Colonic mucosa (tissue), 4 donors: ENCODE measurements at regions not wholly inside any gene's neighbourhood (a gene's known extent, or its start where the extent isn't known, plus 50 kb on each side); places are given as distances from the start of the nearest gene placed in this dataset.
"Not testable (repeated sequence)": the region's sequence is repeated elsewhere in the genome, so short reads cannot be mapped to it uniquely, and the experiment has no call there.

Experiments
- DNase-seq: peaks from one replicate; pipeline ENCODE4 v3.0.0-alpha.2; 2020
- H3K27ac ChIP-seq: fragments of 200-600 bp; one replicate; pipeline ENCODE4 v1.8.0; 2021
- H3K27me3 ChIP-seq: fragments of 200-600 bp; one replicate; pipeline ENCODE4 v1.8.0; 2021
- H3K36me3 ChIP-seq: fragments of 200-600 bp; one replicate; pipeline ENCODE4 v1.8.0; 2021
- H3K4me1 ChIP-seq: fragments of 200-600 bp; one replicate; pipeline ENCODE4 v1.8.0; 2021; ENCODE audit warnings: mild to moderate bottlenecking
- H3K4me3 ChIP-seq: fragments of 200-600 bp; one replicate; pipeline ENCODE4 v1.8.0; 2021
- H3K9ac ChIP-seq, 2 donors: one replicate each; pipeline ENCODE4 v1.7.0; 2013; ENCODE audit warnings: control low read depth in 2 of 2, low read depth in 2 of 2, low read length in 2 of 2
- H3K9me3 ChIP-seq: fragments of 200-600 bp; one replicate; pipeline ENCODE4 v1.8.0; 2021
- intact Hi-C: fragments of 100-400 bp; cut with DNase I; formaldehyde crosslinking; loops from one replicate; pipeline ENCODE4 v1.14.1; 2022
- TF ChIP-seq, protein P1 (sequence below): fragments of 200-600 bp; IDR thresholded peaks from one replicate; pipeline ENCODE4 v1.8.0; 2022; ENCODE audit warnings: antibody characterized with exemption, mild to moderate bottlenecking
- donor health status: healthy.
- donor health status: DM: no; HTN: no; CAD: no.
- donor health status: DM: no; HTN: no; CAD: no.

- Histone ChIP-seq H3K4me3 (no peak overlapping the region), H3K4me1 (no peaks in the 10 kb centered on the region), H3K9me3 (no peaks in the 10 kb centered on the region), H3K36me3 (no peaks in the 10 kb centered on the region), H3K27me3 (no peaks in the 10 kb centered on the region), H3K27ac (no peak overlapping the region), H3K9ac (no peak overlapping the region)
- intact Hi-C loops = no loop called here
- DNase-seq = no peak
- TF ChIP-seq, protein P1, sequence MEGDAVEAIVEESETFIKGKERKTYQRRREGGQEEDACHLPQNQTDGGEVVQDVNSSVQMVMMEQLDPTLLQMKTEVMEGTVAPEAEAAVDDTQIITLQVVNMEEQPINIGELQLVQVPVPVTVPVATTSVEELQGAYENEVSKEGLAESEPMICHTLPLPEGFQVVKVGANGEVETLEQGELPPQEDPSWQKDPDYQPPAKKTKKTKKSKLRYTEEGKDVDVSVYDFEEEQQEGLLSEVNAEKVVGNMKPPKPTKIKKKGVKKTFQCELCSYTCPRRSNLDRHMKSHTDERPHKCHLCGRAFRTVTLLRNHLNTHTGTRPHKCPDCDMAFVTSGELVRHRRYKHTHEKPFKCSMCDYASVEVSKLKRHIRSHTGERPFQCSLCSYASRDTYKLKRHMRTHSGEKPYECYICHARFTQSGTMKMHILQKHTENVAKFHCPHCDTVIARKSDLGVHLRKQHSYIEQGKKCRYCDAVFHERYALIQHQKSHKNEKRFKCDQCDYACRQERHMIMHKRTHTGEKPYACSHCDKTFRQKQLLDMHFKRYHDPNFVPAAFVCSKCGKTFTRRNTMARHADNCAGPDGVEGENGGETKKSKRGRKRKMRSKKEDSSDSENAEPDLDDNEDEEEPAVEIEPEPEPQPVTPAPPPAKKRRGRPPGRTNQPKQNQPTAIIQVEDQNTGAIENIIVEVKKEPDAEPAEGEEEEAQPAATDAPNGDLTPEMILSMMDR = no peak
Observed at GRCh38 chr3:162390891-162391290, 894.3 kb downstream of the OTOL1 start.

DNA sequence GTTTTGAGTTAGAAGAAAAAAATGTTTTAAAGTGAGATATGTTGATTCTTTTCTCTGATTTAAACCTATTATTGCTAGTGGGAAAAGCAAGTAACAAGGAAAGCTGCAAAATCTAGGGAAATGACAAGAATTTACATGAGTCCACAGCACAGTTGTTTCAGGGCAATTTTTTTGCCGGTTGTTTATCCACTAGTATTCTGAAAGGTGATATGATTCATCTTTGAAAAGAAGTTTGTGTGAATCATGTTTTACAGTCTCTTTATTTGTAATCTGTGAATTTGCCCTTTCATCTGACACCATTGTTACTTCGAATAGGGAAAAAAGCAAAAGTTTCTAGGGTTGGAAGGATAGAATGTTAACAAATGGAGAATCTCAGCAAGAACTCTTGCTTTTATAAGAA lies 894.7 kb downstream of the OTOL1 start:
- Histone ChIP-seq H3K9me3 (no peaks in the 10 kb centered on the region), H3K4me3 (no peak overlapping the region), H3K36me3 (no peaks in the 10 kb centered on the region), H3K27ac (no peak overlapping the region), H3K27me3 (no peaks in the 10 kb centered on the region), H3K4me1 (no peaks in the 10 kb centered on the region), H3K9ac (no peak overlapping the region)
- DNase-seq = no peak
- intact Hi-C loops = no loop called here
- TF ChIP-seq, protein P1 = no peak

DNA sequence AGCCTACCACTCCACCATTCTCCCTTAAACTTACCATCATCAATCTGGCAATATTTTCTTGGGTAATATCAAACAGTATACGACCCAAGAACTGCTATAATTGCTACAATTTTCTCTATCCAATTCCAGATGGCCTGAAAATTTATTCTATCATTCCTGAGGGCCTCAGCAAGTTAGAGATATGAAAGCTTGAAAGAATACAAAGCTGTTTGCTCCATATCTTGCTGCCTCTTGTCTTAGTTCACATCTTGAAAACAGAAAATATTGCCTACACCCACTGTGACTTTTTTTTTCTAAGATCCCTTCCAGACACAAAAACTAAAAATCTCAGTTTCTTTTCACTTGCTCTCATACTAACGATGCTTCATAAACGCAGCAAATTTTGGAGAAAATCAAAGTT lies 898.9 kb downstream of the OTOL1 start:
- TF ChIP-seq, protein P1 = no peak
- no peak for DNase-seq
- no peak overlapping the region for H3K9ac ChIP-seq
- no peak overlapping the region for H3K27ac ChIP-seq
- H3K9me3 ChIP-seq = no peaks in the 10 kb centered on the region
- H3K4me1 ChIP-seq = no peaks in the 10 kb centered on the region
- H3K4me3 ChIP-seq = no peak overlapping the region
- intact Hi-C loops = no loop called here
- no peaks in the 10 kb centered on the region for H3K36me3 ChIP-seq
- no peaks in the 10 kb centered on the region for H3K27me3 ChIP-seq

GRCh38 chr3:162398554-162398953 lies 901.9 kb downstream of the OTOL1 start:
- Histone ChIP-seq H3K4me1 (no peaks in the 10 kb centered on the region), H3K27me3 (no peaks in the 10 kb centered on the region), H3K9ac (no peak overlapping the region), H3K36me3 (no peaks in the 10 kb centered on the region), H3K27ac (no peak overlapping the region), H3K4me3 (no peak overlapping the region), H3K9me3 (no peaks in the 10 kb centered on the region)
- DNase-seq = no peak
- TF ChIP-seq, protein P1 = no peak
- intact Hi-C loops = no loop called here

DNA sequence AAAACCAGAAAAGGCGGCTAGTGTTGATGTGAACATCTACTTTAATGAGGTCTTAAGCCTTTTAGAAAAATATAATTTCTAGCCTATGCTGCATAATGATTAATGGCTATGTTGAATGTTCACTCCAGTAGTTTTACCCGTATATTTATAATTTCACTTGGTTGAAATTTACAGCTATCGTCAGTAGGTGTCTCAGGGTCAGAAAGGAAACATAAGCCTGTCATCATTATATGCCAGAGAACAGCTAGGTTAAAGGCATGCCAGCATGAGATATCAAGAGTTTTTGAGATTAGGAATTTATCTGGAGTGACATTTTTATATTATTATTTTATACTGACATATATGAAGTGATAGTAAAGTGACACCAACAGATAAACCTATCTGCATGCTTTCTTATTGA lies 904.1 kb downstream of the OTOL1 start:
- H3K27ac ChIP-seq = no peak overlapping the region
- TF ChIP-seq, protein P1 = no peak
- no peaks in the 10 kb centered on the region for H3K4me1 ChIP-seq
- H3K27me3 ChIP-seq = no peaks in the 10 kb centered on the region
- no peaks in the 10 kb centered on the region for H3K36me3 ChIP-seq
- H3K4me3 ChIP-seq = no peak overlapping the region
- no peak for DNase-seq
- H3K9ac ChIP-seq = no peak overlapping the region
- intact Hi-C loops = no loop called here
- no peaks in the 10 kb centered on the region for H3K9me3 ChIP-seq

- intact Hi-C loops, DNase-seq, H3K27me3 ChIP-seq, H3K4me3 ChIP-seq, H3K4me1 ChIP-seq, H3K9me3 ChIP-seq, H3K36me3 ChIP-seq, H3K27ac ChIP-seq, H3K9ac ChIP-seq: not testable (repeated sequence)
Observed at GRCh38 chr3:162411556-162411955, 914.9 kb downstream of the OTOL1 start.
